ENCODE measurements at regions not wholly inside any gene's neighbourhood (a gene's known extent, or its start where the extent isn't known, plus 50 kb on each side); places are given as distances from the start of the nearest gene placed in this dataset.

DNA sequence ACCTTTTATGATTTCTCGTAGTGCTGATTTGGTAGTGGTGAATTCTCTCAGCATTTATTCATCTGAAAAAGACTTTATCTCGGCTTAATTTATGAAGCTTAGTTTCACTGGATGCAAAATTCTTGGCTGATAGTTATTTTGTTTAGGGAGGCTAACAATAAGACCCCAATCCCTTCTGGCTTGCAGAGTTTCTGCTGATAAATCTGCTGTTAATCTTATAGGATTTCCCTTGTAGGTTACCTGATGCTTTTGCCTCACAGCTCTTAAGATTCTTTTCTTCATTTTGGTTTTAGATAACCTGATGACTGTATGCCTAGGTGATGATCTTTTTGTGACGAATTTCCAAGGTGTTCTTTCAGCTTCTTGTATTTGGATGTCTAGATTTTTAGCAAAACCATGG, 388.7 kb downstream of the UTRN start:
- TF ChIP-seq, protein P1, sequence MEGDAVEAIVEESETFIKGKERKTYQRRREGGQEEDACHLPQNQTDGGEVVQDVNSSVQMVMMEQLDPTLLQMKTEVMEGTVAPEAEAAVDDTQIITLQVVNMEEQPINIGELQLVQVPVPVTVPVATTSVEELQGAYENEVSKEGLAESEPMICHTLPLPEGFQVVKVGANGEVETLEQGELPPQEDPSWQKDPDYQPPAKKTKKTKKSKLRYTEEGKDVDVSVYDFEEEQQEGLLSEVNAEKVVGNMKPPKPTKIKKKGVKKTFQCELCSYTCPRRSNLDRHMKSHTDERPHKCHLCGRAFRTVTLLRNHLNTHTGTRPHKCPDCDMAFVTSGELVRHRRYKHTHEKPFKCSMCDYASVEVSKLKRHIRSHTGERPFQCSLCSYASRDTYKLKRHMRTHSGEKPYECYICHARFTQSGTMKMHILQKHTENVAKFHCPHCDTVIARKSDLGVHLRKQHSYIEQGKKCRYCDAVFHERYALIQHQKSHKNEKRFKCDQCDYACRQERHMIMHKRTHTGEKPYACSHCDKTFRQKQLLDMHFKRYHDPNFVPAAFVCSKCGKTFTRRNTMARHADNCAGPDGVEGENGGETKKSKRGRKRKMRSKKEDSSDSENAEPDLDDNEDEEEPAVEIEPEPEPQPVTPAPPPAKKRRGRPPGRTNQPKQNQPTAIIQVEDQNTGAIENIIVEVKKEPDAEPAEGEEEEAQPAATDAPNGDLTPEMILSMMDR (conservative IDR thresholded peaks at IDR 0.05; ENCODE audit: low read depth, low read length), result no peak
- TF ChIP-seq EZH2phosphoT487 (IDR thresholded peaks at IDR 0.05; ENCODE audit: borderline replicate concordance, low read length), result no peak

All from PC-3 (cell line).